ENCODE measurements at regions not wholly inside any gene's neighbourhood (a gene's known extent, or its start where the extent isn't known, plus 50 kb on each side); places are given as distances from the start of the nearest gene placed in this dataset.

- Histone ChIP-seq H3K9me3 (ENCODE audit: control insufficient read depth, insufficient read depth, low read length) (no peaks in the 10 kb centered on the region), H3K4me1 (ENCODE audit: insufficient read depth, low read length) (peaks cover 4% of the 10 kb centered on the region; the same call in 1 of the 2 replicates), H3K9ac (ENCODE audit: low read depth, low read length) (no peak overlapping the region), H3K36me3 (ENCODE audit: insufficient read depth, low read length) (no peaks in the 10 kb centered on the region)
Observed at GRCh38 chr2:134152045-134153010, 101.5 kb upstream of the MGAT5 start.

- Histone ChIP-seq H3K9ac (ENCODE audit: low read depth, low read length) (no peak overlapping the region), H3K4me1 (ENCODE audit: insufficient read depth, low read length) (no peaks in the 10 kb centered on the region), H3K36me3 (ENCODE audit: insufficient read depth, low read length) (no peaks in the 10 kb centered on the region), H3K9me3 (ENCODE audit: control insufficient read depth, insufficient read depth, low read length) (no peaks in the 10 kb centered on the region)
Observed at GRCh38 chr2:134153294-134153880, 100.5 kb upstream of the MGAT5 start.

- H3K4me1 ChIP-seq (ENCODE audit: insufficient read depth, low read length): peaks cover 2% of the 10 kb centered on the region
Observed at GRCh38 chr2:134154246-134154645, 99.6 kb upstream of the MGAT5 start.

GRCh38 chr2:134155134-134155533, 98.7 kb upstream of the MGAT5 start:
- H3K36me3 ChIP-seq (ENCODE audit: insufficient read depth, low read length): no peaks in the 10 kb centered on the region
- peaks cover 10% of the 10 kb centered on the region for H3K4me1 ChIP-seq (ENCODE audit: insufficient read depth, low read length)
- H3K9ac ChIP-seq (ENCODE audit: low read depth, low read length): no peak overlapping the region
- no peaks in the 10 kb centered on the region for H3K9me3 ChIP-seq (ENCODE audit: control insufficient read depth, insufficient read depth, low read length)

More at GRCh38 chr2:134154246-134154645, 99.6 kb upstream of the MGAT5 start:
- H3K36me3 ChIP-seq (ENCODE audit: insufficient read depth, low read length): no peaks in the 10 kb centered on the region
- no peak overlapping the region for H3K9ac ChIP-seq (ENCODE audit: low read depth, low read length)
- H3K9me3 ChIP-seq (ENCODE audit: control insufficient read depth, insufficient read depth, low read length): no peaks in the 10 kb centered on the region

GRCh38 chr2:134158295-134158694, 95.6 kb upstream of the MGAT5 start:
- peaks cover 19% of the 10 kb centered on the region for H3K4me1 ChIP-seq (ENCODE audit: insufficient read depth, low read length)
- no peaks in the 10 kb centered on the region for H3K36me3 ChIP-seq (ENCODE audit: insufficient read depth, low read length)
- H3K9ac ChIP-seq (ENCODE audit: low read depth, low read length): no peak overlapping the region

GRCh38 chr2:134161170-134161547, 92.7 kb upstream of the MGAT5 start:
- H3K4me1 ChIP-seq (ENCODE audit: insufficient read depth, low read length): peaks cover 19% of the 10 kb centered on the region
- no peaks in the 10 kb centered on the region for H3K36me3 ChIP-seq (ENCODE audit: insufficient read depth, low read length)
- H3K9me3 ChIP-seq (ENCODE audit: control insufficient read depth, insufficient read depth, low read length): no peaks in the 10 kb centered on the region
- H3K9ac ChIP-seq (ENCODE audit: low read depth, low read length): no peak overlapping the region

More at GRCh38 chr2:134158295-134158694, 95.6 kb upstream of the MGAT5 start:
- no peaks in the 10 kb centered on the region for H3K9me3 ChIP-seq (ENCODE audit: control insufficient read depth, insufficient read depth, low read length)

GRCh38 chr2:134163336-134163735, 90.5 kb upstream of the MGAT5 start:
- Histone ChIP-seq H3K36me3 (ENCODE audit: insufficient read depth, low read length) (no peaks in the 10 kb centered on the region), H3K9me3 (ENCODE audit: control insufficient read depth, insufficient read depth, low read length) (no peaks in the 10 kb centered on the region), H3K9ac (ENCODE audit: low read depth, low read length) (no peak overlapping the region), H3K4me1 (ENCODE audit: insufficient read depth, low read length) (peaks cover 19% of the 10 kb centered on the region)

- no peaks in the 10 kb centered on the region for H3K36me3 ChIP-seq (ENCODE audit: insufficient read depth, low read length)
- H3K9ac ChIP-seq (ENCODE audit: low read depth, low read length): no peak overlapping the region
- H3K4me1 ChIP-seq (ENCODE audit: insufficient read depth, low read length): peaks cover 17% of the 10 kb centered on the region
- H3K9me3 ChIP-seq (ENCODE audit: control insufficient read depth, insufficient read depth, low read length): no peaks in the 10 kb centered on the region
Observed at GRCh38 chr2:134164306-134164705, 89.6 kb upstream of the MGAT5 start.

GRCh38 chr2:134167015-134167414, 86.9 kb upstream of the MGAT5 start:
- H3K4me1 ChIP-seq (ENCODE audit: insufficient read depth, low read length): peaks cover 8% of the 10 kb centered on the region; the same call in 1 of the 2 replicates
- no peak overlapping the region for H3K9ac ChIP-seq (ENCODE audit: low read depth, low read length)
- no peaks in the 10 kb centered on the region for H3K36me3 ChIP-seq (ENCODE audit: insufficient read depth, low read length)
- H3K9me3 ChIP-seq (ENCODE audit: control insufficient read depth, insufficient read depth, low read length): no peaks in the 10 kb centered on the region

- H3K36me3 ChIP-seq (ENCODE audit: insufficient read depth, low read length): no peaks in the 10 kb centered on the region
- no peaks in the 10 kb centered on the region for H3K9me3 ChIP-seq (ENCODE audit: control insufficient read depth, insufficient read depth, low read length)
- peaks cover 8% of the 10 kb centered on the region; the same call in 1 of the 2 replicates for H3K4me1 ChIP-seq (ENCODE audit: insufficient read depth, low read length)
- no peak overlapping the region for H3K9ac ChIP-seq (ENCODE audit: low read depth, low read length)
Observed at GRCh38 chr2:134169788-134170187, 84.1 kb upstream of the MGAT5 start.

GRCh38 chr2:134170294-134170693, 83.6 kb upstream of the MGAT5 start:
- Histone ChIP-seq H3K36me3 (ENCODE audit: insufficient read depth, low read length) (no peaks in the 10 kb centered on the region), H3K9ac (ENCODE audit: low read depth, low read length) (no peak overlapping the region), H3K9me3 (ENCODE audit: control insufficient read depth, insufficient read depth, low read length) (no peaks in the 10 kb centered on the region), H3K4me1 (ENCODE audit: insufficient read depth, low read length) (peaks cover 8% of the 10 kb centered on the region; the same call in 1 of the 2 replicates)

GRCh38 chr2:134170700-134171099, 83.2 kb upstream of the MGAT5 start:
- Histone ChIP-seq H3K9me3 (ENCODE audit: control insufficient read depth, insufficient read depth, low read length) (no peaks in the 10 kb centered on the region), H3K4me1 (ENCODE audit: insufficient read depth, low read length) (peaks cover 8% of the 10 kb centered on the region; the same call in 1 of the 2 replicates), H3K36me3 (ENCODE audit: insufficient read depth, low read length) (no peaks in the 10 kb centered on the region), H3K9ac (ENCODE audit: low read depth, low read length) (no peak overlapping the region)

- Histone ChIP-seq H3K9ac (ENCODE audit: low read depth, low read length) (no peak overlapping the region), H3K4me1 (ENCODE audit: insufficient read depth, low read length) (peaks cover 14% of the 10 kb centered on the region; the same call in 1 of the 2 replicates), H3K9me3 (ENCODE audit: control insufficient read depth, insufficient read depth, low read length) (no peaks in the 10 kb centered on the region), H3K36me3 (ENCODE audit: insufficient read depth, low read length) (no peaks in the 10 kb centered on the region)
Observed at GRCh38 chr2:134173338-134174016, 80.4 kb upstream of the MGAT5 start.

- H3K9me3 ChIP-seq (ENCODE audit: control insufficient read depth, insufficient read depth, low read length): no peaks in the 10 kb centered on the region
- H3K36me3 ChIP-seq (ENCODE audit: insufficient read depth, low read length): no peaks in the 10 kb centered on the region
- H3K4me1 ChIP-seq (ENCODE audit: insufficient read depth, low read length): peaks cover 15% of the 10 kb centered on the region; the same call in 1 of the 2 replicates
- H3K9ac ChIP-seq (ENCODE audit: low read depth, low read length): no peak overlapping the region
Observed at GRCh38 chr2:134174711-134175110, 79.2 kb upstream of the MGAT5 start.

Measured in ES-I3 (cell line).